Choroid plexus epithelial cell (primary cell): ENCODE measurements at regions not wholly inside any gene's neighbourhood (a gene's known extent, or its start where the extent isn't known, plus 50 kb on each side); places are given as distances from the start of the nearest gene placed in this dataset.

Experiments used
- DNase-seq: peaks from one replicate; pipeline ENCODE4 v3.0.0-alpha.2; 2010; ENCODE audit warnings: low read depth
- H3K4me3 ChIP-seq: 2 replicates; pipeline ENCODE4 v1.5.1; 2011; ENCODE audit warnings: low read depth, mild to moderate bottlenecking, control low read depth, low read length, moderate library complexity
- TF ChIP-seq, protein P1 (sequence below): conservative IDR thresholded peaks from 2 replicates; pipeline ENCODE4 v1.5.1; 2011; ENCODE audit warnings: low read depth, mild to moderate bottlenecking, control low read depth, inconsistent platforms, low read length, moderate library complexity

DNA sequence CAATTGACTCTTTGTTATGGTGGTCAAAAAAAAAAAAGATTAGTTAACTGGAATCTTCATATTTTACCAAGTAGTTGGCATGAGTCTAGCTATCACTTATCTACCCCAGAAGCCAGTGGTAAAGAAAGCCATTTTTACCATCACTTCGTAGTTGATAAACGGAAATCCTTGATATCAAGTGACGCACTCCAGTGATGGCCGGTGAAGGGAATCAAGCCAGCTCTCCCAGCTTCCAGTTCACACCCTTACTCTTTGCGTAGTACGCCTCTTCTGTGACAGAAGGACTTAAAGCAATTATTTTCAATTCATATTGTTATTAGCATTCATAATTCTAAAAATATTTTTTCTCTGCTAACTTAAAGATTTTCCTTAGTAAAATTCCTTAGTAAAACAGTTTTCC, 447.9 kb downstream of the GPATCH2 start:
- H3K4me3 ChIP-seq: no peak overlapping the region
- TF ChIP-seq, protein P1, sequence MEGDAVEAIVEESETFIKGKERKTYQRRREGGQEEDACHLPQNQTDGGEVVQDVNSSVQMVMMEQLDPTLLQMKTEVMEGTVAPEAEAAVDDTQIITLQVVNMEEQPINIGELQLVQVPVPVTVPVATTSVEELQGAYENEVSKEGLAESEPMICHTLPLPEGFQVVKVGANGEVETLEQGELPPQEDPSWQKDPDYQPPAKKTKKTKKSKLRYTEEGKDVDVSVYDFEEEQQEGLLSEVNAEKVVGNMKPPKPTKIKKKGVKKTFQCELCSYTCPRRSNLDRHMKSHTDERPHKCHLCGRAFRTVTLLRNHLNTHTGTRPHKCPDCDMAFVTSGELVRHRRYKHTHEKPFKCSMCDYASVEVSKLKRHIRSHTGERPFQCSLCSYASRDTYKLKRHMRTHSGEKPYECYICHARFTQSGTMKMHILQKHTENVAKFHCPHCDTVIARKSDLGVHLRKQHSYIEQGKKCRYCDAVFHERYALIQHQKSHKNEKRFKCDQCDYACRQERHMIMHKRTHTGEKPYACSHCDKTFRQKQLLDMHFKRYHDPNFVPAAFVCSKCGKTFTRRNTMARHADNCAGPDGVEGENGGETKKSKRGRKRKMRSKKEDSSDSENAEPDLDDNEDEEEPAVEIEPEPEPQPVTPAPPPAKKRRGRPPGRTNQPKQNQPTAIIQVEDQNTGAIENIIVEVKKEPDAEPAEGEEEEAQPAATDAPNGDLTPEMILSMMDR: no peak

GRCh38 chr1:217181756-217182155, 449.1 kb downstream of the GPATCH2 start:
- no peak for DNase-seq
- TF ChIP-seq, protein P1: no peak
- H3K4me3 ChIP-seq: no peak overlapping the region

More for the DNA sequence above, 447.9 kb downstream of the GPATCH2 start:
- DNase-seq: no peak

GRCh38 chr1:217181176-217181746, 449.6 kb downstream of the GPATCH2 start:
- TF ChIP-seq, protein P1: no peak
- H3K4me3 ChIP-seq: no peak overlapping the region
- DNase-seq: no peak

DNA sequence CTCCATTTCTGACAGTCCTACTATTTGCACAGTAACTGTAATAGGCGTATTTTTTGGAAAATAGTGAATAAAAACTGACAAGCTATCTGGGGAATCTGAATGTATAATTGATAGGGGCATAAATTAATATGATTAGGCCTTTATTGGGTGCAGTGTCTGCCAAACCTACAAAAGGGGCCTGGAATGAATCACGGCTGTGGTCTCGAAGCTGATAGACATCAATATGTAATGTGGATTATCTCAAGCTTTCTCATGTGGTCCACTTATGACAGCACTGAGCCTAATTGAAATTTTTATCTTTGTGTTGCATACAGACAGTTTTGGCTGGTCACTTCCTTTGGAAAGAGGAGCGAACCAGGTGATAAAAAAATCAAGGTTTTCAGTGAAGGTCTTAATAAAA, 450.4 kb downstream of the GPATCH2 start:
- TF ChIP-seq, protein P1: no peak
- DNase-seq: no peak
- no peak overlapping the region for H3K4me3 ChIP-seq

GRCh38 chr1:217164403-217164802, 441.2 kb upstream of the ESRRG start:
- TF ChIP-seq, protein P1: no peak
- no peak overlapping the region for H3K4me3 ChIP-seq
- DNase-seq: no peak

GRCh38 chr1:217153361-217153760, 430.1 kb upstream of the ESRRG start:
- H3K4me3 ChIP-seq: no peak overlapping the region
- TF ChIP-seq, protein P1: no peak
- no peak for DNase-seq

- H3K4me3 ChIP-seq: no peak overlapping the region
- DNase-seq: no peak
- TF ChIP-seq, protein P1: no peak
These were observed 427.1 kb upstream of the ESRRG start for GRCh38 chr1:217150366-217150765.
